ENCODE measurements at regions not wholly inside any gene's neighbourhood (a gene's known extent, or its start where the extent isn't known, plus 50 kb on each side); places are given as distances from the start of the nearest gene placed in this dataset.
"Not testable (repeated sequence)": the region's sequence is repeated elsewhere in the genome, so short reads cannot be mapped to it uniquely, and the experiment has no call there.

- no peak for DNase-seq (ENCODE audit: low spot score)
Observed at GRCh38 chr11:42972741-42973140, 339.1 kb upstream of the API5 start.

- no peak for DNase-seq (ENCODE audit: low spot score)
Observed at GRCh38 chr11:42974510-42975179, 337.2 kb upstream of the API5 start.

GRCh38 chr11:42975180-42975529, 336.6 kb upstream of the API5 start:
- no peak for DNase-seq (ENCODE audit: low spot score)

GRCh38 chr11:42976636-42977217, 335.1 kb upstream of the API5 start:
- DNase-seq (ENCODE audit: low spot score) = no peak

- DNase-seq (ENCODE audit: low spot score) = no peak
Observed at GRCh38 chr11:42992594-42992993, 319.2 kb upstream of the API5 start.

GRCh38 chr11:42996421-42997307, 315.1 kb upstream of the API5 start:
- no peak for DNase-seq (ENCODE audit: low spot score)

- not testable (repeated sequence) for DNase-seq (ENCODE audit: low spot score)
Observed at GRCh38 chr11:43004879-43005278, 306.9 kb upstream of the API5 start.

- peak; percentile 3 for DNase-seq (ENCODE audit: low spot score)
Observed at GRCh38 chr11:43010042-43010441, 301.8 kb upstream of the API5 start.

GRCh38 chr11:43012606-43013005, 299.2 kb upstream of the API5 start:
- no peak for DNase-seq (ENCODE audit: low spot score)

GRCh38 chr11:43021466-43021865, 290.3 kb upstream of the API5 start:
- DNase-seq (ENCODE audit: low spot score) = no peak

GRCh38 chr11:43034341-43034740, 277.5 kb upstream of the API5 start:
- DNase-seq (ENCODE audit: low spot score) = no peak

- no peak for DNase-seq (ENCODE audit: low spot score)
Observed at GRCh38 chr11:43035086-43035485, 276.7 kb upstream of the API5 start.

- DNase-seq (ENCODE audit: low spot score) = no peak
Observed at GRCh38 chr11:43053638-43054412, 258.0 kb upstream of the API5 start.

GRCh38 chr11:43067681-43068080, 244.1 kb upstream of the API5 start:
- DNase-seq (ENCODE audit: low spot score) = no peak

GRCh38 chr11:43071338-43071737, 240.5 kb upstream of the API5 start:
- DNase-seq (ENCODE audit: low spot score) = no peak

- no peak for DNase-seq (ENCODE audit: low spot score)
Observed at GRCh38 chr11:43072096-43072495, 239.7 kb upstream of the API5 start.

- no peak for DNase-seq (ENCODE audit: low spot score)
Observed at GRCh38 chr11:43072911-43073310, 238.9 kb upstream of the API5 start.

- no peak for DNase-seq (ENCODE audit: low spot score)
Observed at GRCh38 chr11:43074810-43075209, 237.0 kb upstream of the API5 start.

GRCh38 chr11:43101113-43101512, 210.7 kb upstream of the API5 start:
- no peak for DNase-seq (ENCODE audit: low spot score)

GRCh38 chr11:43116071-43116470, 195.7 kb upstream of the API5 start:
- DNase-seq (ENCODE audit: low spot score) = no peak

- DNase-seq (ENCODE audit: low spot score) = no peak
Observed at GRCh38 chr11:43119275-43119970, 192.4 kb upstream of the API5 start.

Measured in umbilical cord (tissue), 1 donor.